Activated CD4-positive, alpha-beta T cell treated with anti-CD3 and anti-CD28 coated beads for 48 hours (primary cell): ENCODE measurements at regions not wholly inside any gene's neighbourhood (a gene's known extent, or its start where the extent isn't known, plus 50 kb on each side); places are given as distances from the start of the nearest gene placed in this dataset.

Experiments used
- DNase-seq: peaks from one replicate; pipeline ENCODE4 v3.0.0-alpha.2; 2020

- no peak for DNase-seq
Observed at GRCh38 chr10:123463181-123463580, 203.0 kb upstream of the GPR26 start.

DNA sequence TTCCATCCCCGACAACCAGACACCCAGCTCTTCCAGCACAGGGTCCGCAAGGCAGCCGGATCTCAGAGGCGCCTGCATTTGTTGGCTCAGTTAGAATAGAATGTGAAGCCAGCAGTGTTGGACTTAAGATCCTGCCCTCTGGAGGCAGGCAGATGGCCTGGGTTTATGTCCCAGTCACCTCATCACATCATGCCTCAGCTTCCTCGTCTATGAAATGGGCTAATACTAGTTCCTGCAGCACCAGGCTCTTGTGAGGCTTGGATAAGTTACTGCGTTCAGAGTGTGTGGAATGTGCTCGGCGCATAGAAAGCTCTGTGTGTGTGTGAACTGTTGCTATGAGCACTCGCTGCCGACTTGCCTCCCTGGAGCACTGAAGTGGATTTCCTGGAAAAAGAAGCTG lies 202.5 kb upstream of the GPR26 start:
- DNase-seq: no peak

DNA sequence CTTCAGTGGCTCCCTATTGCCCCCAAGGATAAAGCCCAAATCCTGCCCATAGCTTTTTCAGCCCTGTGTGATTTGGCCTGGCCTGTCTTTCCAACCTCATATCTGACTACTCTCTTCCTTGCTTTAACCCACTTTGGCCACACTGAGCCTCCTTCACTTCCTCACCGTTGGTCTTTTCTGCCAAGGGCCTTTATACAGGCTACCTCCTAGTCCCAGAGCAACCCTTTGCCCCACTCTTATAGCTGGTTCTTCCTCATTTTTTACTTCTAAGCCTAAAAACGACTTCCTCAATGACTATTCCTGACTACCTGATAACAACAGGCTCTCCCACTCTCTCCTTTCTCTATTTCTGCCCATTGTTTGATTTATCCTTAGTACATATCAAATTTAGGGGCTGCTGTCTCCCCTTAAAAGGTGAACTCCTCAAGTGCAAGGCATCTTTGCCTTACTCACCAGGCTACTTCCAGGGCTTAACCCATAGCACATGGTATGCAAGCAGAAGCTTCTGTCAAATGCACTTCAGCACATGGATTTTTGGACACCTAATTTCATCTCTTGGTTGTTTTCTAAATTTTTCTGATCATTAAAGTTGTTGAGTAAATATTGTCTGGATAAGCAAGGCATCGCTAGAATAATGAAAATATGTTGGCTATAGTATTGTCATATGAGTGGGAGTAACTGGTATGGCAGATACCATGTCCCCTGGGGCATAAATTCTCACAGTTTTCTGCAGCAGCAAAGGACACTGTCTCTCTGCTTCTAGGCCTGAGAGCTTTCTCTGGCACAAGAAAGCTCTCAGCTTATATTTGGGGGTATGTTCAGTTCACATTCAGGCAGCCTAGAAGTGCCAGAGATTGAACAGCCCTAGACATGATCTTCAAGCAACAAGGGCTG lies 201.5 kb upstream of the GPR26 start:
- DNase-seq: no peak

- DNase-seq: no peak
Observed at GRCh38 chr10:123470336-123470921, 195.7 kb upstream of the GPR26 start.

GRCh38 chr10:123471811-123472210 lies 194.3 kb upstream of the GPR26 start:
- DNase-seq: no peak

GRCh38 chr10:123472606-123473005 lies 193.5 kb upstream of the GPR26 start:
- DNase-seq: no peak

DNA sequence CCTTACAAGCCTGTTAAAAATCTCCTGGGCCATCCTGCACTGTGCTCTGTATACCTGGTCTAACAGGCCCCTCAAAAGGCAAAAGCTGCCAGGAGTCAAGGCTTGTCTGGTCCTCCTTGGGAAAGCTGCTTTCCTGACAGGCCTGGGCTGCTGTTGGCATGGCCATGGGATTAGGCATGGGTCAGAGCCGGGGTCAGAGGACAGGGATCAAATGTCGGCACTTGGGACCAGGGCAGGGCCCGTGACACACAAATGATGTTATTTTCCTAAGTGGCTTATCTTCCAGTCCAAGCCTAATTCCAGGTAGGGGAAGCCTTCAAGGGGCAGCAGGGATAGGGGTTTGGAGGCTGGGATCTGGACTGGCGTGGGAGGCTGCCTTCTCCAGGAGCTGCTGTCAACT lies 191.5 kb upstream of the GPR26 start:
- no peak for DNase-seq

DNA sequence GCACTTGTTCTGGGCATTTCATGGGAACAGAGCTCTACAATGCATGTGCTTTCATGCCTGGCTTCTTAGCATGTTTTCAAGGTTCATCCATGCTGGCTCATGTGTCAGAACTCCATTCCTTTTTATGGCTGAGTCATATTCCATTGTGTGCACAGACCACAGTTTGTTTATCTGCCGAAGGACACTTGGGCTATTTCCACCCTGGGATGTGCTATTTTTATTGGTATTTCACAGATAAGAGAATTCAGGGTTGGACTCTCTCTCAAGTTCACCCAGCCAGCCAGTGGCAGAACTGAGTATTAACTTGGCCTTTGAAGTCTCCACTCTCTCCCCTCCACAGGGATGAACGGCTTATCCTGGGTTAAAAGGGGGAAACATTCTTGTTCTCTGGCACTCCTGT lies 190.7 kb upstream of the GPR26 start:
- no peak for DNase-seq

DNA sequence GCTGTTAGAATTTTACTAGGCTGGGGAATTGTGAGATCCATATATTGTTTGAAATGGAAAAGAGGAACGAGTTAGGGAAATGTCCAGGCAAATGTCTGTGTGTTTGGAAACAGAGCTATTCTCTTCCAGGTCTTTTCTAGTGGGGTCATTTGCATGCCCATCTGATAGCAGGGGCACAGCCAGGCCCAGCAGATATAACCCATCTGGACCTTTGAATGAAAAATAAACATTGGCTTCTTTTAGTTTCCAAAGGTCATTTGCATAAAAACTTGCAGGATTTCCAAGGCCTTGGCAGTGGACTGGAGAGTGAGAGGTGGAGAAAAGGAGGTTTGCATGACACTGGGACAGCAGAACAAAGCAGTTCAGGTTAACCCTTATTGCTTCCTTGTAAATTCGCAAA lies 188.0 kb upstream of the GPR26 start:
- DNase-seq: no peak

- no peak for DNase-seq
Observed at GRCh38 chr10:123479640-123480039, 186.5 kb upstream of the GPR26 start.

- DNase-seq: no peak
Observed at GRCh38 chr10:123480344-123480743, 185.8 kb upstream of the GPR26 start.

- DNase-seq: no peak
Observed at GRCh38 chr10:123480845-123481244, 185.3 kb upstream of the GPR26 start.

- no peak for DNase-seq
Observed at GRCh38 chr10:123484722-123485121, 181.4 kb upstream of the GPR26 start.

- no peak for DNase-seq
Observed at GRCh38 chr10:123485341-123485960, 180.7 kb upstream of the GPR26 start.

GRCh38 chr10:123488436-123488835 lies 177.7 kb upstream of the GPR26 start:
- DNase-seq: no peak

DNA sequence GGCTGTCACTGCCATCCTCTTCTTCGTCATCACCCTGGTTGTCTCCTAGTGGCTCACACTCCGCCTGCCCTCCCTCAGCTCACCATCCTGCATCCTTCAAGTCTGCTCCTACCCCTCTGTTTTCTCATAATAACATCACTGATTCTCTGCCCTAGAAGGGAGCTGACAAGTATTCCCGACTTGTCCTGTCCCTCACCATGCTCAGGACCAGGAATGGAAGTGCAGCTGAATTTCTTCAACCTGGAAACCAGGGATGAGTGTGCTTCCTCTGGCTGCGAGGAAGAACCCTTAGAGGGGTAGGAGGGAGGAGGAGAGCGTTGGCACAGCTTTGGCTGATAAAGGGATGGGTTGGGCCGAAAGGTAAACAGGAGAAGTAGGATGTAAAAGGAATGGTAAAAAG lies 174.8 kb upstream of the GPR26 start:
- DNase-seq: no peak

DNA sequence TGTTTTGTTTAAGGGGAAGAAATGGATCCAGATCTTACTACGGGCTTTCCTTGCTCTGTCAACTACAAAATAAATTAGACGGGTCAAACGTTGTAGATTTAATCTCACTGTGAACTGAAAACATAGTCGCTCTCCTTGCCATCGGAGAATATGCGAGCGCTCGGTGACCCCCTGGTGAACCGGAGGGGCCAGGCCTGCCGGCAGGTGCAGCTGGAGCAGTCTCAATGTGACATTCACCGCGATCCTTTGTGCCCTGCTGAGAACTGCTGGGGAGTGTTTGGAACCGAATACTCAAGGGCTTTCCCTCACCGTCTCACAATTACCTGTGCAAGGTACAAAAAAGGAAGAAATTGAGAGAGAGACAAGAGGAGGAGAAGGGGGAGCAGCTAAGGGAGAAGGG lies 174.1 kb upstream of the GPR26 start:
- no peak for DNase-seq

DNA sequence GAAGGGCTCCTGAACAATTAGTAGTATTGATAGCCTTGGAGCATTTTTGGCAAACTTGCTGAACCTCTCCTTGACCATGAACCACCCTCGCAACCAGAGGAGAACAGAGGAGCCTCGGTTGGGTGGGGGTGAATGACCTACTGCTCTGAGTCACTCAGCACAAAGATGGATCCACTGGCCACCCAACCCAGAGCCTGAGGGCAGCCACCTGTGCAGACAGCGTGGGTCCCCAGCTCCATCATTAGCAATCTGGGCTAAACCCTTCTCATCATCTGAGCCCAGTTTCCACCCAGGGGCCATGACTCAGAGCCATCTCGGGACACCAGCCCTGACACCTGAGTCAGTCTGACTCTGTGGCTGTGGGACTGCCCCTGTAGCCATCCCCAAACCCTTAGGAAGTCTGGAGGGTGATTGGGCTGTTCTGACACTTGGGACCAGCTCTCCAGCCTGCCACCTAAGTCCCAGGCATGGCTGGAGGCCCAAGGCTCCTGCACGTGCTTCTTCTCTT lies 171.8 kb upstream of the GPR26 start:
- DNase-seq: peak; percentile 5

GRCh38 chr10:123496375-123496774 lies 169.8 kb upstream of the GPR26 start:
- no peak for DNase-seq

DNA sequence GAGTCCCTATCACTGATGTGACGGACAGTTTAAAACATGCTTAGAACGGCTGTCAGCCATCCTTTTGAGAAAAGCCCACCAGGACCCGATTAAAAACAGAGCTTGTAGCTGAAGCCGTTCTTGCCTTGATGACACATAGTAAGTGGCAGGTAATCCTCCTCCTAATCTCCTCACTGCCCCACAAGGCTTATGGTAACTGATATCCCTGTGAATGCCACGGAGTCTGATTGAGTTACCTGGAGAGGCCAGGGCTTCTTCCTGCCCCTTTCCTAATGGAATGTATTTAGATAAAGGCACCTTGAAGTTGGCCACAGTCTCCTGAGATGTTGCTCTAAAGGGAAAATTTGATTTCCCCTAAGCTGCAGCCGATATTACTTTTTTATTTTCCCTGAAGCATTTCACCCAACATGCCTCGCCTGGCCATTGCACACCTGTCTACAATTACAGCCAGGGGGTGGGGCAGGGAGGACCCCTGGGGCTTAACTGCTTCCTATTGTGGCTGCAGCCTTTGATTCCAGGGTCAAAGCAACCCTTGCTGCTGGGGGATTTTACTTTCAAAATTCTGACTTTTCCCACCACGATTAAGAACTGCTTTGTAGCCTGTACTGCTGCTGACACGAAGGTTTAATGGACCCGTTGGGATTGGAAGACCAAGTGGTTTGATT lies 169.0 kb upstream of the GPR26 start:
- no peak for DNase-seq

DNA sequence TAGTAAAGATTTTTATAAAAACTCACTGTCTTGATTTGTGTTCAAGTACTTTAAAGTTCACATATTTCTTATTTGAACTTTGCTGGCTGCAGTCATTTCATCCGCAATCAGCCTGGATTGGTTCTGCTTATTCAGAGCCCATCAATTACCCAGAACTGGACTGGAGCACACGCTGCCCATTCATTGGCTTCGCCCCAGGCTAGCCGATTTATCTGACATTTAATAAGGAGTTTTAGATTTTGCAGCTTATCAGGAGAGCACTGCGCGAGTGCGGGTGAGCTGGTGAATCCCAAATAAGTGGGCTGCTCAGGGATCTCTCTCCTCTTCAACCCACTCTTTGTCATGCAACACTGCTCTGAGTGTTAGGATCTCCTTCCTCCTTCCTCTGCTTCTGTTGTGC lies 166.0 kb upstream of the GPR26 start:
- DNase-seq: no peak

- DNase-seq: no peak
Observed at GRCh38 chr10:123501148-123501547, 165.0 kb upstream of the GPR26 start.

DNA sequence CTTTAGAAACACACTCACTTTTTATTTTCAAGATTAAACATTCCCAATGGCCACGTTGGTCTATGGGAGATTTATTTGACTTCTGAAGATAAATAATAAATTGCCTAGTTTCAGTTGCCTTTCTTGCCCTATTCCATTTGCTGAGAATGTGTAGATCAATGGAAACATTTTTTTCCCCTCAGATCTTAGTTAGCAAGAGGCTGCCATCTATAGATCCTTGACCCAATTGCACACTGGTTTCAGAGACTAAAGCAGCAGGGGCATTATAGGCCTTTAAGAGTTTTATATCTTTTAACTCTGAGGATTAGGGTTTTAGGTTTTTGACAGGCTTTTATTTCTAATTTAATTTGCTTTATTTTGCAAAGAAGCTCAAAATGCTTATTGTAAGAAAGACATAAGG lies 163.2 kb upstream of the GPR26 start:
- no peak for DNase-seq
